Neural progenitor cell (in vitro differentiated cells): ENCODE measurements at regions not wholly inside any gene's neighbourhood (a gene's known extent, or its start where the extent isn't known, plus 50 kb on each side); places are given as distances from the start of the nearest gene placed in this dataset.

Experiments
- DNase-seq: peaks from one replicate; pipeline ENCODE4 v3.0.0-alpha.2; 2016; ENCODE audit warnings: low spot score
- H2AFZ ChIP-seq: fragments of 200-600 bp; sonication (generic); replicated peaks from 2 replicates; pipeline ENCODE4 v1.6.1; 2016; ENCODE audit warnings: antibody characterized with exemption
- H3F3A ChIP-seq: fragments of 200-600 bp; sonication (generic); 2 replicates; pipeline ENCODE4 v1.6.1; 2016; ENCODE audit warnings: antibody characterized with exemption, low read depth
- H3K27ac ChIP-seq: fragments of 200-600 bp; sonication (generic); 2 replicates; pipeline ENCODE4 v1.5.1; 2016; ENCODE audit warnings: mild to moderate bottlenecking
- H3K27me3 ChIP-seq: fragments of 200-600 bp; sonication (generic); 2 replicates; pipeline ENCODE4 v1.6.1; 2016; ENCODE audit warnings: mild to moderate bottlenecking, moderate library complexity
- H3K36me3 ChIP-seq: fragments of 200-600 bp; sonication (generic); 2 replicates; pipeline ENCODE4 v1.5.1; 2016
- H3K4me1 ChIP-seq: fragments of 200-600 bp; sonication (generic); 2 replicates; pipeline ENCODE4 v1.6.1; 2016; ENCODE audit warnings: mixed run types
- H3K4me2 ChIP-seq: fragments of 200-600 bp; sonication (generic); 2 replicates; pipeline ENCODE4 v1.6.1; 2016
- H3K4me3 ChIP-seq: fragments of 200-600 bp; sonication (generic); 2 replicates; pipeline ENCODE4 v1.5.1; 2016
- H3K79me2 ChIP-seq: fragments of 200-600 bp; sonication (generic); 2 replicates; pipeline ENCODE4 v1.6.1; 2016; ENCODE audit warnings: low read depth
- H3K9ac ChIP-seq: fragments of 200-600 bp; sonication (generic); 2 replicates; pipeline ENCODE4 v1.6.1; 2016
- H3K9me3 ChIP-seq: fragments of 200-600 bp; sonication (generic); 2 replicates; pipeline ENCODE4 v1.5.1; 2016; ENCODE audit warnings: low read depth
- H4K20me1 ChIP-seq: fragments of 200-600 bp; sonication (generic); 2 replicates; pipeline ENCODE4 v1.6.1; 2016; ENCODE audit warnings: low read depth
- H3K27ac Mint-ChIP-seq: 3 replicates; pipeline ENCODE4 v1.8.0; 2021; ENCODE audit warnings: mixed read lengths
- H3K27me3 Mint-ChIP-seq: 2 replicates; pipeline ENCODE4 v1.8.0; 2022; ENCODE audit warnings: low read depth, mild to moderate bottlenecking, inconsistent platforms, moderate library complexity, mixed read lengths; ENCODE audit not compliant: insufficient read depth
- H3K36me3 Mint-ChIP-seq: 3 replicates; pipeline ENCODE4 v1.8.0; 2021; ENCODE audit warnings: mixed read lengths
- H3K4me1 Mint-ChIP-seq: 3 replicates; pipeline ENCODE4 v1.8.0; 2021; ENCODE audit warnings: mixed read lengths
- H3K4me3 Mint-ChIP-seq: 3 replicates; pipeline ENCODE4 v1.8.0; 2021; ENCODE audit warnings: mild to moderate bottlenecking, moderate library complexity, mixed read lengths
- H3K9me3 Mint-ChIP-seq: 3 replicates; pipeline ENCODE4 v1.8.0; 2020; ENCODE audit warnings: mixed read lengths
- EZH2 ChIP-seq: fragments of 200-600 bp; sonication (generic); IDR thresholded peaks from 2 replicates; pipeline ENCODE4 v1.6.1; 2017; ENCODE audit warnings: antibody characterized with exemption, mild to moderate bottlenecking, moderate library complexity
- EZH2phosphoT487 ChIP-seq: fragments of 200-600 bp; sonication (generic); IDR thresholded peaks from 2 replicates; pipeline ENCODE4 v1.6.1; 2017; ENCODE audit warnings: antibody characterized with exemption
- TF ChIP-seq, protein P1 (sequence below): fragments of 200-600 bp; sonication (generic); IDR thresholded peaks from 2 replicates; pipeline ENCODE4 v1.5.1; 2017; ENCODE audit warnings: antibody characterized with exemption, mild to moderate bottlenecking

DNA sequence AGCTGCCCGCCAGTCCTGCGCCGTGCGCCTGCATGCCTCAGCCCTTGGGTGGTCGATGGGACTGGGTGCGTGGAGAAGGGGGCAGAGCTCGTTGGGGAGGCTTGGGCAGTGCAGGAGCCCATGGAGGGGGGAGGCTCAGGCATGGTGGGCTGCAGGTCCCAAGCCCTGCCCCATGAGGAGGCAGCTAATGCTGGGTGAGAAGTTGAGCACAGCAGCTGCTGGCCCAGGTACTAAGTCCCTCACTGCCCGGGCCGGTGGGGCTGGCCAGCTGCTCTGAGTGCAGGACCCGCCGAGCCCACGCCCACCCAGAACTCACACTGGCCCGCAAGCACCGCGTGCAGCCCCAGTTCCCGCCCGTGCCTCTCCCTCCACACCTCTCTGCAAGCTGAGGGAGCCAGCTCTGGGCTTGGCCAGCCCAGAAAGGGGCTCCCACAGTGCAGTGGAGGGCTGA, 764.3 kb upstream of the TYRP1 start:
- no peaks in the 10 kb centered on the region for H3K27me3 Mint-ChIP-seq
- H3K4me3 Mint-ChIP-seq: no peak overlapping the region
- Histone ChIP-seq H3K4me2 (no peak overlapping the region), H3K4me3 (no peak overlapping the region), H3K4me1 (no peaks in the 10 kb centered on the region), H3K27ac (no peak overlapping the region), H3K9me3 (no peaks in the 10 kb centered on the region), H3K9ac (no peak overlapping the region), H3K79me2 (no peaks in the 10 kb centered on the region), H4K20me1 (no peaks in the 10 kb centered on the region), H3K36me3 (no peaks in the 10 kb centered on the region), H3K27me3 (no peaks in the 10 kb centered on the region), H2AFZ (no peak overlapping the region), H3F3A (no peaks in the 10 kb centered on the region)
- no peaks in the 10 kb centered on the region for H3K4me1 Mint-ChIP-seq
- no peaks in the 10 kb centered on the region for H3K9me3 Mint-ChIP-seq
- H3K27ac Mint-ChIP-seq: no peak overlapping the region
- no peak for DNase-seq
- H3K36me3 Mint-ChIP-seq: no peaks in the 10 kb centered on the region
- no peak for TF ChIP-seq EZH2

GRCh38 chr9:11931109-11931508, 762.1 kb upstream of the TYRP1 start:
- Histone ChIP-seq H3K27me3 (no peaks in the 10 kb centered on the region), H3K4me3 (no peak overlapping the region), H3F3A (no peaks in the 10 kb centered on the region), H3K4me1 (no peaks in the 10 kb centered on the region), H3K4me2 (no peak overlapping the region), H3K27ac (no peak overlapping the region), H3K36me3 (no peaks in the 10 kb centered on the region), H3K9ac (no peak overlapping the region), H4K20me1 (no peaks in the 10 kb centered on the region), H2AFZ (no peak overlapping the region), H3K79me2 (no peaks in the 10 kb centered on the region), H3K9me3 (no peaks in the 10 kb centered on the region)
- no peaks in the 10 kb centered on the region for H3K36me3 Mint-ChIP-seq
- no peak overlapping the region for H3K4me3 Mint-ChIP-seq
- TF ChIP-seq, protein P1, sequence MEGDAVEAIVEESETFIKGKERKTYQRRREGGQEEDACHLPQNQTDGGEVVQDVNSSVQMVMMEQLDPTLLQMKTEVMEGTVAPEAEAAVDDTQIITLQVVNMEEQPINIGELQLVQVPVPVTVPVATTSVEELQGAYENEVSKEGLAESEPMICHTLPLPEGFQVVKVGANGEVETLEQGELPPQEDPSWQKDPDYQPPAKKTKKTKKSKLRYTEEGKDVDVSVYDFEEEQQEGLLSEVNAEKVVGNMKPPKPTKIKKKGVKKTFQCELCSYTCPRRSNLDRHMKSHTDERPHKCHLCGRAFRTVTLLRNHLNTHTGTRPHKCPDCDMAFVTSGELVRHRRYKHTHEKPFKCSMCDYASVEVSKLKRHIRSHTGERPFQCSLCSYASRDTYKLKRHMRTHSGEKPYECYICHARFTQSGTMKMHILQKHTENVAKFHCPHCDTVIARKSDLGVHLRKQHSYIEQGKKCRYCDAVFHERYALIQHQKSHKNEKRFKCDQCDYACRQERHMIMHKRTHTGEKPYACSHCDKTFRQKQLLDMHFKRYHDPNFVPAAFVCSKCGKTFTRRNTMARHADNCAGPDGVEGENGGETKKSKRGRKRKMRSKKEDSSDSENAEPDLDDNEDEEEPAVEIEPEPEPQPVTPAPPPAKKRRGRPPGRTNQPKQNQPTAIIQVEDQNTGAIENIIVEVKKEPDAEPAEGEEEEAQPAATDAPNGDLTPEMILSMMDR: no peak
- TF ChIP-seq EZH2 (no peak), EZH2phosphoT487 (no peak)
- no peak overlapping the region for H3K27ac Mint-ChIP-seq
- no peaks in the 10 kb centered on the region for H3K9me3 Mint-ChIP-seq
- no peaks in the 10 kb centered on the region for H3K4me1 Mint-ChIP-seq
- H3K27me3 Mint-ChIP-seq: no peaks in the 10 kb centered on the region
- no peak for DNase-seq

DNA sequence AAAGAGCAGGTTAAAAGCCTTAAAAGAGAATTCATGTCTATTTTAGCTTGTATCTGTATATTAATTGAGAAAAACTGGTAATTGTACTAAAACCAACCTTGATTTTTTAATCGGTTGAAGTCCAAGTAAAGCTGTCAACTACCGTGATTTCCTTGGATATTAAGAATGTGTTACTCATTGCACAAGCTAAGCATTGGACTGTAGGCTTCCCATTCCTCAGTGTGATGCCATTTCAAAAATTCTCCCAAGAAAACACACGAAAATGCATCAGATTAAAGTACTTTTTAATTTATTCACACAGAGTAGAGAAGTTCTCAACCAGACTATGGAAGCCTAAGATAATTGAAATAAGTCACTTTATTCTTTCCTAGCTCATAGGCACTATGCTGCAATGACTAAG, 761.4 kb upstream of the TYRP1 start:
- H3K36me3 ChIP-seq: no peaks in the 10 kb centered on the region
- TF ChIP-seq EZH2 (no peak), EZH2phosphoT487 (no peak)
- TF ChIP-seq, protein P1: no peak

DNA sequence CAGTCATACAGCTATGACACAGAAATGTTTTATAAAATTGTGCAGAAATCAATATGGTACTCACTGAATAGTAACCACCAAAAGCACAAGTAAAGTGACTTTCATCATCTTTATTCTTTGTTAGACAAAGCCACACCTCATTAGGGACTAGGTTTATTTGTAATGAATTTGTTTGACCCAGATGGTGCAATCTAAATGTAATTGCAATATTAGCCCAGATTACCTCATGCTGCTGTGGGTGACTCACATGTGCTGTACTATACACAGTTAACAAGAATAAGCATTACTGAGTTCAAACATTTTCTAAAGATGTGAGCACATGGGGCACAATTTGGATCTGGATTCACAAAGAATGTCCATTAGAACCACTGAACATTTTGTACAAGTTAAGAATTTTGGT, 759.3 kb upstream of the TYRP1 start:
- H3K36me3 Mint-ChIP-seq: no peaks in the 10 kb centered on the region
- no peak overlapping the region for H3K27ac Mint-ChIP-seq
- H3K9me3 Mint-ChIP-seq: no peaks in the 10 kb centered on the region

More for the DNA sequence above, 761.4 kb upstream of the TYRP1 start:
- H2AFZ ChIP-seq: no peak overlapping the region
- no peak overlapping the region for H3K9ac ChIP-seq
- Mint-ChIP-seq H3K27ac (no peak overlapping the region), H3K36me3 (no peaks in the 10 kb centered on the region), H3K9me3 (no peaks in the 10 kb centered on the region), H3K4me3 (no peak overlapping the region), H3K27me3 (no peaks in the 10 kb centered on the region), H3K4me1 (no peaks in the 10 kb centered on the region)
- no peaks in the 10 kb centered on the region for H3K79me2 ChIP-seq
- no peak overlapping the region for H3K4me3 ChIP-seq
- no peaks in the 10 kb centered on the region for H3K27me3 ChIP-seq
- no peaks in the 10 kb centered on the region for H3K9me3 ChIP-seq
- H3K4me1 ChIP-seq: no peaks in the 10 kb centered on the region
- no peak overlapping the region for H3K27ac ChIP-seq
- no peaks in the 10 kb centered on the region for H3F3A ChIP-seq
- H3K4me2 ChIP-seq: no peak overlapping the region
- no peak for DNase-seq
- no peaks in the 10 kb centered on the region for H4K20me1 ChIP-seq

More for the DNA sequence above, 759.3 kb upstream of the TYRP1 start:
- H4K20me1 ChIP-seq: no peaks in the 10 kb centered on the region
- H3K4me3 ChIP-seq: no peak overlapping the region
- no peaks in the 10 kb centered on the region for H3F3A ChIP-seq
- H3K36me3 ChIP-seq: no peaks in the 10 kb centered on the region
- Mint-ChIP-seq H3K4me3 (no peak overlapping the region), H3K27me3 (no peaks in the 10 kb centered on the region), H3K4me1 (no peaks in the 10 kb centered on the region)
- no peak overlapping the region for H3K9ac ChIP-seq
- no peak for DNase-seq
- H2AFZ ChIP-seq: no peak overlapping the region
- no peaks in the 10 kb centered on the region for H3K4me1 ChIP-seq
- TF ChIP-seq EZH2 (no peak), EZH2phosphoT487 (no peak)
- TF ChIP-seq, protein P1: no peak
- H3K79me2 ChIP-seq: no peaks in the 10 kb centered on the region
- H3K9me3 ChIP-seq: no peaks in the 10 kb centered on the region
- no peaks in the 10 kb centered on the region for H3K27me3 ChIP-seq
- no peak overlapping the region for H3K4me2 ChIP-seq
- H3K27ac ChIP-seq: no peak overlapping the region
